ENCODE measurements at regions not wholly inside any gene's neighbourhood (a gene's known extent, or its start where the extent isn't known, plus 50 kb on each side); places are given as distances from the start of the nearest gene placed in this dataset.

GRCh38 chr1:201682964-201683363 lies 144.0 kb downstream of the NAV1 start:
- TF ChIP-seq POLR2AphosphoS5 (IDR thresholded peaks at IDR 0.05; ENCODE audit: low read depth) (no peak), CTCF (conservative IDR thresholded peaks at IDR 0.05; ENCODE audit: low read depth in 2 of 2) (no peak), EZH2phosphoT487 (IDR thresholded peaks at IDR 0.05; ENCODE audit: unreplicated experiment) (no peak), EZH2 (IDR thresholded peaks at IDR 0.05; ENCODE audit: low read depth, unreplicated experiment) (no peak), ETS1 (IDR thresholded peaks at IDR 0.05) (no peak), JUNB (IDR thresholded peaks at IDR 0.05; ENCODE audit: unreplicated experiment) (no peak)
